HG02973 (cell line): ENCODE measurements at regions not wholly inside any gene's neighbourhood (a gene's known extent, or its start where the extent isn't known, plus 50 kb on each side); places are given as distances from the start of the nearest gene placed in this dataset.
"Not testable (repeated sequence)": the region's sequence is repeated elsewhere in the genome, so short reads cannot be mapped to it uniquely, and the experiment has no call there.

Source experiments
- ATAC-seq: cut with Tn5 transposase; IDR thresholded peaks from one replicate; pipeline ENCODE4 v1.9.1; 2021; ENCODE audit warnings: moderate library complexity; ENCODE audit not compliant: unreplicated experiment

DNA sequence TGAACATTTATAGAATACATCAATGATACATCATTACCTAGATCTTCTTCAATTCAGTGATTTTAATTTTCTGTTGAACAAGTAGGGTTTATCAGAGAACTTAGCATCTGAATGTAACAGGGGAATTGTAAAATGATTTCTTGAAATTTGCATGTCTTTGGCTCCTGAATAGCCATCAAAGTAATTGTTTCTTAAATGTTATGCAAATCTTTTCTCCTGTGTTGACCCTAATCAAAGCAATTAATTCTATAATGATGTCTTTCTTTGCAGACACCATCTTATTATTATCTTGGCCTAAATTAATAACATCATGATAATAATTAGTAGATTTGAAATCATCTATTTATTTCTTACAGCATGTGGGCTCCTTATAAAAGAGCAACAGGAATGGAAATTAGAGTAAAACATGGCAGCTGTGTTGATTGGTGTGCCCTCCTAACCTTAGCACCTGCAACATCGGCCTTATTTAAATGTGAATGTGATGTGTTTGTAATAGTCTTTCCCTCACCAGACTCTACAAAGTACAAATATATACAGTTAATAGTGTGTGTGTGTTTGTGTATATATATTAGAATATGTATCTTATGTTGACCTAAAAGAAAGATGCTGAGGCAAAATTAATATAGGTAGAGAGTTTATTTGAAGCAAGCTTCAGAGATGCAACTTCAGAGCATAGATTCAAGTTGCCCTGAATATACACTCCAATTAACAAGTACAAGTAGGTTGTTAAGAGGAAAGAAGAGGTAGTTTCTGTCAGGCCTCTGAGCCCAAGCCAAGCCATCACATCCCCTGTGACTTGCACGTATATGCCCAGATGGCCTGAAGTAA is 328.0 kb upstream of the TECRL start:
- ATAC-seq = no peak

DNA sequence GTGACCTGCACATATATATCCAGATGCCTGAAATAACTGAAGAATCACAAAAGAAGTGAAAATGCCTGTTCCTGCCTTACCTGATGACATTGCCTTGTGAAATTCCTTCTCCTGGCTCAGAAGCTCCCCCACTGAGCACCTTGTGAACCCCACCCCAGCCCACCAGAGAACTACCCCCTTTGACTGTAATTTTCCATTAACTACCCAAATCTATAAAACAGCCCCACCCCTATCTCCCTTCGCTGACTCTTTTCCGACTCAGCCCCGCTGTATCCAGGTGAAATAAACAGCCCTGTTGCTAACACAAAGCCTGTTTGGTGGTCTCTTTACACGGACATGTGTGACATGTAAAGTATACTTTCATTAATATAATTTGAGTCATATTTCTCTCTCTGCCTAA is 320.3 kb upstream of the TECRL start:
- no peak for ATAC-seq

DNA sequence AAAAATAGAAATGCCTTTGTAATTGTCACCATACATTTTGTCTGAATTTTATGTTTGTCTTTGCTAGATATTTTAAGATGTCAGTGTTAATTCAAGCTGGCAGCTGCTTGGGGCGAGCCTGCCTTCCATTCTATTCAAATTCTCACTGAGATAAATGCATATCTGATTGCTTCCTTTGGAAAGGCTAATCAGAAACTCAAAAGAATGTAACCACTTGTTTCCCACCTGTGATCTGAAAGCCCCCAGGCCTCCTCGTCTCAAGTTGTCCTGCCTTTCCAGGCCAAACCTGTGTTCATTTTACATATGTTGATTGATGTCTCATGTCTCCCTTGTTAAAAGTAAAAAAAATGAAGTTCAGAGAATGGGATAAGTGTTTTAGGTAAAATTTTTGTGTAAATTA is 318.7 kb upstream of the TECRL start:
- no peak for ATAC-seq

DNA sequence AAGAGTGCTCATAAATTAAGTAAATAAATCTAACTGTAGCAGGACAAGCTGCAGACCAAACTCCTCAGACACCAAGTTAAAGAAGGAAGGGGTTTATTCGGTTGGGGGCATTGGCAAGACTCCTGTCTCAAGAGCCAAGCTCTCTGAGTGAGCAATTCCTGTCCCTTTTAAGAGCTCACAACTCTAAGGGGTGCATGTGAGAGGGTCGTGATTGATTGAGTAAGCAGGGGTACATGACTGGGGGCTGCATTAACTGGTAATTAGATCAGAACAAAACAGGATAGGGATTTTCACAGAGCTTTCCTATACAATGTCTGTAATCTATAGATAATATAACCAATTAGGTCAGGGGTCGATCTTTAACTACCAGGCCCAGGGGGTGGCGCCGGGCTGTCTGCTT is 318.1 kb upstream of the TECRL start:
- not testable (repeated sequence) for ATAC-seq

DNA sequence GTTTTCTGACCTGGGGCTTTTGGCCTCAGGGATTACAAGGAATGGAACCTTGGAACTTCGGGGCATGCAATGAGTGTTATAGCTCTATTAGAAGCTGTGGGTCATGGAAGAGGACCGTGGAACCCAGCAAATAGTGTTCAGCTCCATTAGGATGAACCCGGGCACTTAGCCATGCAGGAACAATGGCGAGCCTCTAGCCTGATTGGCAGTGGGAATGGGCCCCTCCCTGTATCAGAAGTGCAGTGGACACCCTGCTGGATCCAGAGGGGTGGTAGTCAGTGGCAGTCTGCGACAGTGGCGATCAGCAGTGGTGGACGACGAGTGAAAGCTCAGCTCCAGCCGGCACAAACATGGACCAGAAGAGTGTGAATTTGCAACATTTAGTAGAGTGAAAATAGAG is 315.4 kb upstream of the TECRL start:
- ATAC-seq = no peak

DNA sequence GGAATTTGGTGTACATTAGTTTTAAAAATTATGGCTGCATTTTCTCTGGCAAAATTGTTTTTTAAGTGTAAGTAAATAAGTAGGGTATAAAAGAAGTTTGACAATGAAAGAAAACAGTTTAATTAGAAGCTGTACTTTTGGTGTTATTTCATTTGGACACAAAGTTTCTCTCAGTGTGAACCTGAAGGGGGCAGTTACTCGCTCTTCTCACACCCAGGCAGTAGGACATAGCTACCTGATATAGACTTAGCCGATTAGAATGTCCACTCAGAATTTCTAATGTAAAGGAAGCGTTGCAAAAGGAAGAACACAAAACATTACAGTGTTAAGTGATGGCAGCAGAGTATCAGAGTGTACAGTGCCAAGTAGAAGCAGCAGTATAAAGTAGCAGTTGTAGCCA is 311.9 kb upstream of the TECRL start:
- no peak for ATAC-seq

DNA sequence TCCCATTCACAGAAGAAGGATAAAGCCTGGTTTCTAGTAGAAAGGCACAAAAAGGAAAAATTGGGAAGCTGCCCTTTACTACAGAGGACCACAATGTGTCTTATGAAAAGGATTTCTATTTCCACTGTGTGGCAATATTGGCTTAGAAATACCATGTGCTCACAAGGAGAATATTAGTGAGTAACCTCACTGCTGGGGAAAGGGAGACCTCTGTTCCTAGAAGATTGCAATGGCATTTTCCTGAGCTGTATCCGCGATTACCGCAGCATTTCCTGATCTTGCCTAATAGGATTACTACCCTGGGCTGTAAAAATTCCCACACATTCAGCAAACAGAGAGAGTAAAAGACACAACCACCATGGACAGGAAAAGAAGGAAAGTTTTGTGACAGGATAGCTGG is 308.8 kb upstream of the TECRL start:
- no peak for ATAC-seq

DNA sequence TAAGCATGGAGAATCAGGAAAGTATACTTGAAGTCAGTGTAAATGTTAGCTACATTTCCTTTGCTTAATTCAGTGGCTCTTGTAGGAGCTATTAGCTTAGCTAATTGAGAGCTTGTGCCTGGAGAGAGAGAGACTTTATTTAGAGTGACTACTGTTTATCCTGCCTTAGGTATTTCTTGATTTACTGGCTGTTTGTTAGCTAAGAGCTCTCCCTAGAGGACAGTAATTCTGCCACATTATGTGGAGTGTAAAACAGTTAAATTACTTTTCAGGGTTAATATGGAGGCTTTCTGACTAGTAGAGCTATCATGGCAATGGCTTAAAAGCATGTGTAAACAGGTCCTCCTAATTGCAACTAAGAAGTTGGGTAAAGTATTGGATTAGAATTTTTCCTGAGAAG is 306.5 kb upstream of the TECRL start:
- ATAC-seq = no peak

DNA sequence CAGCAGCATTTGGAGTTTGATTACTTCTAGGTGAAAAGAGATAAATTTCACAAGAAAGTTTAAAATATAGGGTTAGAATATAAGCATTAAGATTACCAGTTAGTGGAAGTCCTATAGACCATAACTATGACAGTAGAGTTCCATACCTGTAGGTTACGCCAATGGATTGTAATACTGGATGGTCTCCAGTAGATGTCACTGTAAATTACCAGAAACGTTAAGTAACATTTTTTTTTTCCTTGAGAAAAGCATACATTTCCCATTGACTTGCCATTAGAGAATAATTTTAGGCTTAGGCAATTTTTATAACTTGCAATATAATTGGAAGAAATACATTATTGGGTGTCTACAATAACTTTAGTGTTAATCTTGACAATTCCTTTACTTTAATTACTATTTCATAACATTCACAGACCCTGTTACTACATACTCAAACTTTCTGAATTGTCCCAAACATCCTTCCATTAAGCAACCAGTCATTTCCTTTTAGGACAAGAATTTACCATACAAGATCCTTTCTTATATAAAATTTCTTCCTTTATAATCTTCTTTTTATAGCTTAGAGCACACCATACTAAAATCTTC is 304.1 kb upstream of the TECRL start:
- ATAC-seq = no peak

DNA sequence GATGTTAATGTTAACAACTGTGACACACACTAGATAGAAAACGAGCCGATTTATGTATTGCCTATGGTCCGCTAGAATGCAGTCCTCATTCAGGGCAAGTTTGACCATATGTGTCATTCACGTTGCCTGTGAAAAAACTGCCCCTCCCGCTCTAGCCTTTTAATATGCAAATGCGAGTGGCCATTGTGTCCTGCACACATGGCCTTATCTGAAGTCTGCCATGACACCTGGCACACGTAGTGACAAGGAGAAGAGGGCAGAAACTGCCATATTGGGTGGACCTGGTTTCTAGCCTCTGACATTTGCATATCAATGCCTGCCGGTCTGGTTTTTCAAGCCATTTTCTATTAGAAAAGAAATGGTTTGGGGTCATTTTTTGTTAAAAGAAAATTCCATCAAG is 303.3 kb upstream of the TECRL start:
- ATAC-seq = no peak

DNA sequence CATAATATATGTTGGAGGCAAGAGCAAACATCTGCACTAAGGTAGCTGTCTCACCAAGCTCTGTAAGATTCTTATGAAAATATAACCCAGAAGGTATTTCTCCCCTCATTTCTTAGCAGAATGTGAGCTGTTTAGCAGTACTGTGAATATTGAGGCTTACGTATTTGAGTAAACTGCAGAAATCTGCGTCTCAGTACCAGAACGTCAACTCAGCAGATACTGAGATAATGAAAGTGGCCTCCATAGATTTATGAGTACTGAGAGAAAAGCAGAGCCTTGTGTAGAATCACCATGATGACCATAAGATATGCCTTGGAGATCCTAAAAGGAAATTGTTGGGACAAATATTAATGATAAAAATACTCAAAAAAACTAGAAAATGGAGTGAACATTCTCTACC is 296.7 kb upstream of the TECRL start:
- no peak for ATAC-seq

DNA sequence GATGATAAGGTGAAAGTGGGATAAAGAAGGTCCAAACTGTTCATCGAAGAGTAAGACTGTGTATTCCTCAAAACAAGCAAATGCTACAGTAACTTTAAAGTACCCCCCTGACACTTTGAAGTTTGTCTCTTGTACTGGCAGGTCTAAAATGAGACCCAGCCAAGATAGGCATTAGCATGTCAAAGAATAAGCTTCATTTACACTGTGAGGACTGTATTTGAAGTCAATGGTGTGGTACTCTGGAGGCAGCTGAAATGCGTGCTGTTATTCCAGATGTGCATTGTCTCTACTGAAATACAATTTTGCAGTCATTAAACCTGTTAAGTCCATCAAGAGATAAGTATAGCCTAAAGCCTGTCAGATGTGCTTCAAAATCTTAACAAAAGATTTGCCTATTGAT is 288.9 kb upstream of the TECRL start:
- no peak for ATAC-seq

DNA sequence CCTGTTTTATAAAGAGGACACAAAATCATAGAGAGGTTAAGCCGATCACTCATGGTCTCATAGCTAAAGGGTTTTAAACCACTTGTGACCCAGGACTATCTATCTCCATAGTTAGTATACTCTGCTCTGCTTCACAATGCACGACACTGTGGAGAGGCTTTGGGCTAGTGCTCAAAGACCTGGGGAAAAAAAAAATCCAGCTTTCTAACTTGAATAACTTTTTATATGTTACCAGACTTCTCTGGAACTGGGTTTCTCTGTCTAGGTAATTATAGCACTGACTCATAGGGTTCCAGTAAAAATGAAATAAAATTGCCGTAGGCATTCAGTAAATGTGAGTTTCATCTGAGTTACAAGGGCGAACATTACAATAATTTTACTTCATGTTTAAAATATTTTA is 273.7 kb upstream of the TECRL start:
- ATAC-seq = no peak

DNA sequence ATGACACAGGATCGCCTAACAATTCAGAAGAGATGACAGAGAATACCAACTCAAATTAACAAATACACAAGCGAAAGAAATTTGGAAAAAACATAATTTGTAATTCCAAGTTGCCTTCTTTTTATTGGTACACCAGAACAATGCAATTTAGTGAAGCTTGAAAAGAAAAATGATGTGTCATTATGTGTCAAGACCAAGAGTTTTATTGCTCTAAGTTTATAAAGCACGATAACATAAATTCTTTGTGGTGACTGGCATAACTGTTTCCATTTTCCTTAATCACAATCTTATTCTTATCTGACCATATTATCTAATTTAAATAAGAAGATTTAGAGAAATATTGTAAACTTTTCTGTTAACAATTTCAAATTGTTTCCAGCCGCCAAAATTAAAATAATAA is 273.2 kb upstream of the TECRL start:
- no peak for ATAC-seq

DNA sequence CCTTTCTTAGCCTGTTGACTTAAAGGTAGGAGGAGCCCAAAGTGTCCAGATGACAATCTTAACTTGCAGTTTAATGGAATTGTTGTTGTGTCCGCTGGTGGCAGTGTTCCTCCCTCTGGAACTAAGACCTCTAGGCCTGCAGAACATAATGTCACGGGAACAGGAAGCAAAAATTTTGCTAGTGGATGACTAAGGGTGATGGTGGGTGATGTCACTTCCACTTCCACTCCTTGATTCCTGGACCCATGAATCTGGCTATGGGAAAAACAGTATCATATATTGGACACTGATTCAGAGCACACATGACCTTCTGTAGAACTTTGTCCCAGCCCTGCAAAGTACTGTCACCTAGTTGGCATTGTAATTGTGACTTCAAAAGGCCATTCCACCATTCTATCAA is 263.9 kb upstream of the TECRL start:
- ATAC-seq = not testable (repeated sequence)

DNA sequence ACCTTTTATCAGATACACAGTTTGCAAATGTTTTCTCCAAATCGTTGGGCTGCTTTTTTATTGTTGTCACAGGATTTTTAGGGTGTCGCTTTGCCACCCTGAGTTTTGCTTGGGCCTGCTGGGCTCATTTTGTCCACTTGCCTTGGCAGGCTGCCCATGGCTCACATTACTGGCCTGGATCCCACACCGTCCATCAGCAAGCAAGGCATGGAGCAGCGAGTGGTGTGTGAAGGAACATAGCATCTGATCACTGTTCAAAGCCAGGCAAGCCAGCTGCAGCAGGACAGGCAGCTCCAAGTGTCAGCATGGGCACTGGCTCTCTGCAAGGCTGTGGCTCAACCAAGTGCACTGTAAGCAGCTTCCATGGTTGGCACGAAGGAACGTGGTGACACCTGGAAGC is 261.4 kb upstream of the TECRL start:
- no peak for ATAC-seq

DNA sequence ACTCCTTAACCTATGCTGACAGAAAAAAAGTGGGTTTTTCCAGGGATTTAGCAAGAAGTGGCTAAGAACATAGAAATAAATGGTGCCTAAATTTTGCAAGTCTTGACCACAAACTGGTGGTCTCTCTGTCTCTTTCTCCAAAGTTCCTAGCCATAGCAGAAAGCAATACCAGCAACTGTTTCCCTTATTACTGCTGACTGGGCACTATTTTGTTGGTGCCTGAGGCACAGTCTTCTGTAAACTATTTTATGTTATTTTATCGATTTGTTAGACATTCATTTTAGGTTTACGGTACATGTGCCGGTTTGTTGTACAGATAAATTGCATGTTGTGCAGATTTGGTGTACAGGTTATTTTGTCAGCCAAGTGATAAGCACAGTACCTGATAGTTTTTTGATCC is 234.6 kb upstream of the TECRL start:
- ATAC-seq = no peak

DNA sequence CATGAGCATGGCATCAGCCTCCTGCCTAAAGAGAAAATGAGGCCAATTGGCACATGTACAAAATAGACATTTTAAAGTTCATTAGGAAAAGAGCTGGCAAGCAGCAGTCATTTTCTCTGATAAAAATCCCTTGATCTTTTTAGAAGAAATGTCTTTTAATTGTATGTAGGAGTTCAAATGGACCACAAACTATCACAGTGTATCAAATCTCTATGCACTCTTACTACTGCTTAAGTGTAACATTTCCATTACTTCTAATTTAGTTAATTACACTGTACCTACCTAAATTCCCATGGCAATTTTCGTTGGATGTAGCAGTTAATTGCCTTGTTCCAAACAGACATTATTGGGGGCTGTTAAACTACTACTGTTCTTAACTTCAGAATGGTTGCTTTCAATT is 233.7 kb upstream of the TECRL start:
- no peak for ATAC-seq

DNA sequence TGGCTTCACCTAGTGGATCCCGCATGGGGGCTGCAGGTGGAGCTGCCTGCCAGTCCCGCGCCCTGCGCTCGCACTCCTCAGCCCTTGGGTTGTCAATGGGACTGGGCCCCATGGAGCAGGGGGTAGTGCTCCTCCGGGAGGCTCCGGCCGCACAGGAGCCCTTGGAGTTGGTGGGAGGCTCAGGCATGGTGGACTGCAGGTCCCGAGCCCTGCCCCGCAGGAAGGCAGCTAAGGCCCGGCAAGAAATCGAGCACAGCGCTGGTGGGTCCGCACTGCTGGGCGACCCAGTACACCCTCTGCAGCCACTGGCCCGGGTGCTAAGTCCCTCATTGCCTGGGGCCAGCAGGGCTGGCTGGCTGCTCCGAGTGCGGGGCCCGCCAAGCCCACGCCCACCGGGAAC is 231.2 kb upstream of the TECRL start:
- ATAC-seq = not testable (repeated sequence)

DNA sequence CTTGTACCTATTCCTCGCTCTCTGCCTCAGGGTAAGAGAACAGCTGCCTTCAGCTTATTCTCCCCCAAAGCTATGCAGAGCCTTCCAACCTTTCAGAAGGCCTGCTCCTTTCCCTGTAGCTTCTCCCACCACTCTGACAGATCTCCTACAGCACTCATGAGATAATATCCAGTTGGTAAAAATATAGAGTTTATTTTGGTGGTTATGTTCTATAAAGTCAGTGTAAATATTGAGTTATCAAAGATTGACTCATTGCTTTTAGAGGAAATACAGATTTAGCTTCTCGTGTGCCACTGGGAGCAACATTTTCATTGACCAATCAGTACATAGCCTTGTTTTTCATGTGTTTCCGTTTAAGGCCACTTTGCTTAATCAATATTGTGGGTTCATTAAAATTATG is 216.2 kb upstream of the TECRL start:
- ATAC-seq = no peak

DNA sequence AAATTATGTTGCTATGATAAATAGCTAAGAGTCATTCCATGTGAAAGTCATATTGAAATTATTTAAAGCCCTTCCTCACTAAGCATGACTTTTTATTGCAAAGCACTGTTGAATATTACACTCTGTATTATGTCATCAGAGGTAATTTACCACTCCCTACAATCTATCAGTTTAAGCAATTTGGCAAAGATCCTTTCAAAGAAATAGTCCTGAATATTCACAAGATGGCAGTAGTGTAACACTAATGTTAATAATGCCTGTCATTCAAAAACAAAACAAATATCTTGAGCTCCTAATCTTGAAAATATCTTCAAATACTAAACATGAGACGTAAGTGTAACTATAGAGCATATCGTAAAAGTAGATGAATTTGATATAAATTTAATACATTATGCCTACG is 208.6 kb upstream of the TECRL start:
- no peak for ATAC-seq

DNA sequence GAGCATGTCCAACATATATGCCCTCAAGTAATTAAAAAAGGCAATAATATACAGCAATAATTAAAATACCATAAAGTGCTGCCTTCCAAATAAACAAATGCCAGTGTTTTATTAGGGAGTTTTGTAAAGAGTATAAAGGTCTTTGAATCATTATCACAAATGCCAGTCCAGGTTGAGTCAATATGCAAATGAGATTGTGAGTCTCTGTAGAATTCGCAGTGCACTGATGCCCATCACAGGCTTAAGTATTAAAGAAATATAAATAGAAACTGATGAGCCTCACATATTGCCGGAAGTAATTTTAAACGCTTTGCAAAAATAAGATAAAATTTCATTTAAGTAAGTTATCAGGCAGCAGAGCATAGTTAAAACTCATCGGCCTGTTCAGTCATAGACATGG is 205.0 kb upstream of the TECRL start:
- no peak for ATAC-seq

DNA sequence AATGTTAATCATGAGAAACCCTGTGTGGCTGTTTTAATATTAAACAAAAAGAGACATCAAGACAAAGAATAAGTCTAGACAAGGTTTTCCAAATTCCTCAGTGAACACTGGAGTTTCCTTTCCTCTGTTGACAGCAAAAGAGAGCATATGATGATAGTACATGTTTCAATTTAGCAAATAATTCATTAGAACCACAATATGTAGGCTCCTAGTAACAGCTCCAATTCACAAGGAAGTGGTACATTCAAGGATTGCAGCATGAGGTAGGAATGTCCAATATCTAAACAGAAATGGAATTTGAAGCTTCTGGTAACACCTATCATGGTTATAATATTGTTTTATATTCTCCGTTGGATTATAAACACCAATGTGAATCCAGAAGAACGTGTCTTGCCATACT is 203.8 kb upstream of the TECRL start:
- no peak for ATAC-seq
